Erythroblast (primary cell): ENCODE measurements at regions not wholly inside any gene's neighbourhood (a gene's known extent, or its start where the extent isn't known, plus 50 kb on each side); places are given as distances from the start of the nearest gene placed in this dataset.

Experiments
- GATA1 ChIP-seq: IDR thresholded peaks from 2 replicates; pipeline ENCODE4 v1.6.1; 2011; ENCODE audit warnings: low read depth, mild to moderate bottlenecking, control low read depth, low read length, moderate library complexity
- POLR2A ChIP-seq: IDR thresholded peaks from 2 replicates; pipeline ENCODE4 v1.6.1; 2011; ENCODE audit warnings: mild to moderate bottlenecking, low read length

DNA sequence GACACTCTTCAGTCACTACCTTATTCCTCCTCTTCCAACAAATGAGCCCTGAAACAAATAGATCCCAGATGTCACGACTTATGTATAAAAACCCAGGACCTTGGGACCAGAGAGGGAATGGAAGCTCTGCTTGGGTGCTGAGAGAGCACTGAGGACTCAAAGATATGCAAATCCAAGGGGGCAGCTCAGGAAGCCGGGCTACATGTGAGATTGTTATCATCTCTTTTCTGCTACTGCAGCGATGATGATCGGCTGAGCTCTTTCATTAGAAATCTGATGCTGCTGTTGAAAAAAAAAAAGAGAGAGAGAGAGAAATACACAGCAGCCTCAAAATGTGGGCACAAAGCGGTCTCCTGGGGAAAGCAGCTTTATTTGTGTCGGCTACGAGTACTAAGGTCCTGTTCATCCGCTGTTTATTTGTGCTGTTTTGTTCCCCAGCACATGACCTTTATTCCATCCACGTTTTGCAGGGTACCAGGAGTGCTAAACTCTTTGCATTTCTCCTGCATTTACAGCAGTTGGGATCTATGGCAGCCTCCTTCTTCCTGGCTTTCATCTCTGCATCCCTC, 120.2 kb downstream of the TRIM29 start:
- TF ChIP-seq POLR2A (no peak), GATA1 (no peak)
